ENCODE measurements at regions not wholly inside any gene's neighbourhood (a gene's known extent, or its start where the extent isn't known, plus 50 kb on each side); places are given as distances from the start of the nearest gene placed in this dataset.

DNA sequence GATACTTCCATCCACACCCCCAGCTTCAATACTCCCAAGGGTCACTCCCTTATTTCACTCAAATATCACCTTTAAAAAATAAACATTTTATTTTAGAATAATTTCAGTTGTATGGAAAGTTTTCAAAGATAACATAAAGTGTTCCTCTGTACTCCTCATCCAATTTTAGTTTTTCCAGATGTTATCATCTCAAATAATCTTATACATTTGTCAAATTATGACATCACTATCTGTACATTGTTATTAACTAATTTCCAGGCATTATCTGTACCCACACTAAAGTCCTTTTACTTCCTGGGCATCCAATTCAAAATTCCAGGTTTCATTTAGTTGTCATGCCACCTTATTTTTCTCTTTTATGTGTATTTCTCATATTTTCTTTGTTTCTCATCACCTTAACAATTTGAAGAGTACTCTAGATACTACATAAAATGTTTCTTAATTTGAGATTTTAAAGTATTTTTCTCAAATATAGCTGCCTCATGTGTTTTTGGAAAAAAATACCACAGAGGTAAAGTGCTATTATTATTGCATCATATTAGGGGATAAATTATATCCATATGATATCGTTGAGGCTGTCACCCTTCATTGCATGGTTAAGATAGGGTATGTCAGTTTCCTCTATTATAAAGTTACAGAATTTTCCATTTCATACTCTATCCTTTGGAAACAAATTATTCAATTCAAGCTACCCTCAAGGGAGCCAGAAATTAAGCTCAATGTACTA lies 571.0 kb downstream of the SLC6A15 start:
- H3K27ac ChIP-seq, result no peak overlapping the region
- no peak overlapping the region for H3K4me3 ChIP-seq

DNA sequence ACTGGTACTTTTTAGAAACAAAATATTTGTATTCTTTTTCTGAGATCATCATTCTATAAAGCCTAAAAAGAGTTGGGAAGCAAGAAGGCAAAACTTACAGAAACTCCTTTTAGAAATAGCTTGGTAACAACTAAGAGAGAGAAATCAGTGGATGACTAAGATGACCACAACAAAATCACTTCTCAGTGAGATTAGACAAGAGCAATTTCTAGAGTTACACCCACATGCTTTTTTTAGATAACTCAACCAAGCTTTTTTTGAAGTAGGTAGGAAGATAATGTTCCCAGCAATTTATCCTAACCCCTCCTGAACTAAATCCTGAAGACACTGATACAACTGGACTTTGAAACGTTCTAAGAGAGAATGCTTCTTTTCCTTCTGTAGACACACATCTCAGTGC lies 576.4 kb downstream of the SLC6A15 start:
- no peak overlapping the region for H3K4me3 ChIP-seq
- no peak overlapping the region for H3K27ac ChIP-seq

DNA sequence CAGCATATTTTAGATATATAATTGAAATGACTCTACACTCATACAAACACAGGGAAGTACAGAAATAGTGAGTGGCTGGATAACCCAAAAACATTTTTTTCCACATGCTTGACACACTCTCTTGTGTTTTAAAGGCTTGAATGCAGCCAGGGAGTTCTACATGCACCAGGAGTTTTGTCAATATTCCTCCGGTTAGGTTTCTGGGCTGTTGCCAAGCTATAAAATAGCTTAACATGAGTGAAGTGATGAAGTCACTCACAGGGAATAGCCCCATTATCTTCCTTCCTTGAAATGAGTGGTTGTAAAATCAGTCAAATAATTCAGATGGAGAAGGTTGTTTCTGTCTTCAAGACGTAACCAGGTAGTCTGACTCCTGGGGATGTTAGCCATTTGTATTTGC lies 582.7 kb downstream of the SLC6A15 start:
- no peak overlapping the region for H3K27ac ChIP-seq
- no peak overlapping the region for H3K4me3 ChIP-seq

DNA sequence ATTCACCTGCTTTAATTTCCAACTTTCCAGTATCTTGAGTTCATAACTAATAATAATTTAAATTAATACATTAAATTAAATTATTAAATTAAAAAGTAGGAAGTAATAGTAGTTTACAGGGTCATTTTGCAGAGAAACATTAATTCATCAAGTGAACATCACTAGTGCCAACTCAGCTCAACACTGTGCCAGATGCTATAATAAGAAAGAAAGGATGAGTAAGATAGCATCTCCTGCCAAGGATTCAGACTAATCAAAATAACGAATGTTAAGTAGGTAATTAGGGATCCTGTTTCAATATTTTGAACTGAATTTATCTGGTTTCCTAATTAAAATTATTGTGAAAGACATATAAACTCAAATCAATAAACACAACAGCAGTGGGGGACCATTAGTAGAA lies 596.7 kb downstream of the SLC6A15 start:
- no peak overlapping the region for H3K4me3 ChIP-seq
- no peak overlapping the region for H3K27ac ChIP-seq

DNA sequence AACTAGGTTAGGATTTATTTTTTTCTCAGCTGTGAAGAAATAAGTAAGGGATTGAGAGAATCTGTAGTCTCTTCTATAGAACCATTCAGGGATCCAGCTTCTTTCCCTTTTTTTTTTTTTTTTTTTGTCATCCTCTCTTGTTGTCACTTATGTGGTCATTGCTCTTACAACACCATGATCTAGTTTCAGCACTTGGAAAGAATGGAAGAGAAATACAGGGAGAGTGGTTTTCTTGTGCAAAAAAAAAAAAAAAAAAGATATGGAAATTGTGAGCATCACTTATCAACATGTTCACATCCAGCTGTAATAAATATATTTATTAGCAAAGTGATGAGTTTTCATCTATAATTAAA lies 599.3 kb downstream of the SLC6A15 start:
- no peak overlapping the region for H3K27ac ChIP-seq
- no peak overlapping the region for H3K4me3 ChIP-seq

DNA sequence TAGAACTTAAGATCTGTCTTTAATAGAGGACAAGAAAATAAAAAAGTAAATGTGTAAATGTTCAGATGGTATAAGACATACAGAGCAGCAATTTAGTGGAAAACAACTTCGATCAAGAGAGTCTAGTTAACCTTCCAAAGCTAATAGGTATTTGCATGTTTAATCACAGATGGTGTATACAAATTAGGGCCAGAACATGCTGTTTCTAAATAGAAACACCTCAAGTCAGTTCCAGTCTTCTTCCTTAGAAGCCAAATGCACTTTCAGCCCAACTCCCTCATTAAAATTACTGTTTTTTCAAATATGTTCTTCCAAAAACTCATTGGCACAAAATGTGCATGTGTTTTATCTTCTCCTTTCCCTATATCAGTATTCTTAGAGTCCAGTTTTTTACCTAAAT lies 604.4 kb downstream of the SLC6A15 start:
- H3K4me3 ChIP-seq, result no peak overlapping the region
- H3K27ac ChIP-seq, result no peak overlapping the region

DNA sequence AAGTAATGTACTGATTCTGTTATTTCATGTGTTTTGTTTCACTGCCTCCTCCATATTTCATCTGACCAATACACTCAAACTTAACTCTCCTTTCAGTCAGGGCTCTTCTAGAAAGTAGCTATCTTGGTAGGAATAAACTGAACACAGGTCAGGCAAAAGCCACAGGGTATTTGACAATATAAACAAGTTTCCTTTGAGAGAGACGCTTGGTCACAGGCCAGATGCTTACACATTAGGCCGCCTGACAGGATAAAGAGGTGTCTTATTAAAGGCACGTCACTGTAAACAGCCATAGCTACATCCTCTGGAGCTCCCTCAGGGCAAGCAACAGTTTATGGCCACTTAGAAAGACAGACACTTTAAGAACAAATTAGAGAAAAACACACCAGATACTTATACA lies 607.5 kb downstream of the SLC6A15 start:
- no peak overlapping the region for H3K4me3 ChIP-seq
- H3K27ac ChIP-seq, result no peak overlapping the region

DNA sequence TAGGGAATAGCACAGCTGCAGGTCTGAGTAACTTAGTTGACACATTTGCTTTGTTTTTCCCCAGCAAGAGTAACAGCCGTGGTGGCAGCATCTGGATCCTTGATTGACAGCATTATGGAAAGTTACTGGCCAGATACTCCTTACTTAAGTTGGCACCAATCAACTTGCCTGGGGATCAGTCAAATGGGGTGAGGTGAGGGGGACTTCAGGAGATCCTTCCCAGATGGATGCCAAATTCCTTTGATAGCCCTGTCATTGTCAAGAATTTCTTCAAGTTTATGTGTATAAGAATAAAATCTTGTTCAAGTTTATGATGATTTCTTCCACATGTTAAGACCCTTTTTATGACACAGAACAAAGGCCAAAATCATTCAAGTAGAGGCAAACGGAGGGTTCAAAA lies 618.4 kb downstream of the SLC6A15 start:
- no peak overlapping the region for H3K4me3 ChIP-seq
- no peak overlapping the region for H3K27ac ChIP-seq

DNA sequence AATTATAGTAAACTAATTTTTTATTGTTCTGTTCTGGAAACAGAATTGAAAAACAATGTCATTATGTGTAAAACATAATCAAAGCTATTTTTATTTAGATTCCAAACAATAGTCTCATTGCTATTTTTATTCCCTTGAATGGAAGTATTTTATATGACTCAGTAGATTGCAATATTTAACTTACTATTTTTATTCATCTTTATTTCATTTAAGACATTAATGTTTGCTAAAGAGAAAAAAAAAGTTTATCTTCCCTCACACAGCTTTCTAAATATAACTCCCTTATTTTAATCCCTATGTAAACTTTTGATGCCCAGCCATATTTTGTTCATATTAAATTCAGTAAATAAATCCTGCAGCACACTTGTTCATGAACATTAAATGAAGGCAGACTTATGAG lies 622.4 kb downstream of the SLC6A15 start:
- H3K4me3 ChIP-seq, result no peak overlapping the region
- no peak overlapping the region for H3K27ac ChIP-seq

DNA sequence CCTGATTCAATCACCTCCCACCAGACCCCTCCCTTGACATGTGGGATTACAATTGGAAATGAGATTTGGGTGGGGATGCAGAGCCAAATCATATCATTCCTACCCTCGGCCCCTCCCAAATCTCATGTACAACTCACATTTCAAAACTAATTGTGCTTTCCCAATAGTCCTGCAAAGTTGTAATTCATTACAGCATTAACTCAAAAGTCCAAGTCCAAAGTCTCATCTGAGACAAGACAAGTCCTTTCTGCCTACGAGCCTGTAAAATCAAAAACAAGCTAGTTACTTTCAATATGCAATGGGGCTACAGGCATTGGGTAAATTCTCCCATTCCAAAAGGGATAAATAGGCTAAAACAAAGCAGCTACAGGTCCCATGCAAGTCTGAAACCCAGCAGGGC lies 634.6 kb downstream of the SLC6A15 start:
- Histone ChIP-seq H3K4me3 (no peak overlapping the region), H3K27ac (no peak overlapping the region)

DNA sequence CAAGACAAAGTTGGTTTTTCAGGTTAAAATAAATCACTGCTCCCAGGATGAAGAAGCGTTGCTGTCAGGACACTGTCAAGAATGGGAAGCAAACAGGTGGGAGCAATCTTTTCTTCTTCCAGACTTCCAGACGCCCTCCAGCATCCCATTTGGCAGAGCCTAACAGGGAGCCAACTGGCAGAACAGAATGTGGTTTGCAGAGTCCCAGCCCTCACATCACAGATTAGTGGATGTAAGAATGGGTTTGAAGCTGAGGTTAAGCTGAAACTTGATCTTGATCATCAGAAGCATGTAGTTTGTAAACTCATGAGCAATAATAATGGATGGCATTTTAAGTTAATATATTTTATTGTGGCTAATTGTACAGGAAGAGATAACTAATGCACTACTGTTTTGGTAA lies 636.4 kb downstream of the SLC6A15 start:
- H3K4me3 ChIP-seq, result no peak overlapping the region
- no peak overlapping the region for H3K27ac ChIP-seq

DNA sequence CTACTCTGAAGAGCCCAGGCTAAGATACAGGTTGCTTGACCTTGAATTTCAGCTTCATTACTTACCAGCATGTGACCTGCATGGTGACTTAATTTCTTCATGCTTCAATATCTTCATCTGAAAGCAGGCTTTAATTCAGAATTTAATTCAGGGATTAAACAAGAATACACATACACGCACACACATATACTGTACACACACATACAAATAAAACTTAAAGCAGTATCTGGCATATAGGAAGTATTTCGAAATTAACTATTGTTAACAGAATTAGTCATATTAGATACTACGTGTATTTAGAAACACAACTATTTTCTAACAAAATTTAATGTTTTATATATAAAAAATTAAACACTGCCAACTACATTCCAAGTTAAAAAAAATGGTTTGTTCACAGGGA lies 640.3 kb downstream of the SLC6A15 start:
- no peak overlapping the region for H3K4me3 ChIP-seq
- no peak overlapping the region for H3K27ac ChIP-seq

DNA sequence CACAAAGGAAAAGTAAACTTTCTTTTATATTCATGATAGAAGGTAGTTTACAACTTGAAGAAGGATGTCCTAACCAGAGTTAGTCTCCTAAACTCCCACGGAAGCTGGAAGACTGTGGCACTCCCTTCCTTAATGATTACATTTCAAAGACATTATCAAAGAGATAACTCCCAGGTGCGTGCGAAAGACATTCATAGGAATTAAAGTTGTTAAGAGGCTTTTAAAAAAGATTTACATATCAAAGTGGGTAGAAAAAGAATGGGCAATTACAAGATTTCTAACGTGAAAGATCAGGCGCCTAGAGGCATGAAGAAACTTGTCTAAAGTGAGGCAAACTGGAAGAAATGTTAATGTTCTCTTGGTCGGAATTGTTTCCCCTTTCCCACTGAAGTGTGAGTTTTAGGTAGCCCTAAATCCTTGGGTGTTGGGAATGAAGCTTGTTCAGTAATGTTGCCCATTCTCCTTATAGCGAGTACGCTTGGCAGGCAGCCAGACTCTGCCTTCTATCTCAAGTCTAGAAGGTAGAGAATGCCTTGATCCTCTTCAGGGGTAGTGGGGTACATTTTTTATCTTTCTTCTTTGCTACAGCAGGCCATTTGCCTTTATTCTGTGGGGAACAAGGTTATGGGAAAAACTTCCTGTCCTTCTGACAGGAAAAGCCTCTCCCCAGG lies 642.0 kb downstream of the SLC6A15 start:
- Histone ChIP-seq H3K4me3 (no peak overlapping the region), H3K27ac (no peak overlapping the region)

DNA sequence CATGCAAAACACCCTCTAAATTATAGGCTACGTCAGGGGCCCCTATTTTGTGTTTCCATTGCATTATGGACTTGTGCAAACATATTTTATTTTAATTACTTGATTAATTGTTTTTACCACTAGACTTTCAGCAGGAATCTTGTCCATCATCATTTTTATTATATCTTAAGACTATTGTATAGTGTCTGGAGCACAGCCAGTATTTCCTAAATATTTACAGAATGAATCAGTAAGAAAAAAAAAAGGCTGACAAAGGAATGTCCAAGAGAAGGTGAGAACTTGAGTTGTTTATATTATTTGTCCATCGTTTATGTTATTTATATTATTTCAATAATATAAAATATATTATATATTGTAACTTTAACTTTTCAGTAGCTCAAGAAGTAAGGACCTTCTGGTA lies 664.7 kb downstream of the SLC6A15 start:
- H3K27ac ChIP-seq, result no peak overlapping the region
- no peak overlapping the region for H3K4me3 ChIP-seq

DNA sequence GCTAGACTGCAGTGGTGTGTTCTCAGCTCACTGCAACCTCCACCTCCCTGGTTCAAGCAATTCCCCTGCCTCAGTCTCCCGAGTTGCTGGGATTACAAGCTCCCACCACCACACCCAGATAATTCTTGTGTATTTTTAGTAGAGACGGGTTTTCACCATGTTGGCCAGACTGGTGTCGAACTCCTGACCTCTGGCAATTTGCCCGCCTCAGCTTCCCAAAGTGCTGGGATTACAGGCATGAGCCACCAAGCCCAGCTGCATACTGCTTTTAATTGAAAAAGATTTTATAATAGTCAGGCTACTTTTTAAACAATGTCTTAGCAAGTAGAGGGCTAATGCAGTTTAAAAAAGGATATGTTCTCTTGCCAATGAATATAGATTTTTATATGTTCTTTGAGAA lies 668.9 kb downstream of the SLC6A15 start:
- H3K27ac ChIP-seq, result no peak overlapping the region
- H3K4me3 ChIP-seq, result no peak overlapping the region

DNA sequence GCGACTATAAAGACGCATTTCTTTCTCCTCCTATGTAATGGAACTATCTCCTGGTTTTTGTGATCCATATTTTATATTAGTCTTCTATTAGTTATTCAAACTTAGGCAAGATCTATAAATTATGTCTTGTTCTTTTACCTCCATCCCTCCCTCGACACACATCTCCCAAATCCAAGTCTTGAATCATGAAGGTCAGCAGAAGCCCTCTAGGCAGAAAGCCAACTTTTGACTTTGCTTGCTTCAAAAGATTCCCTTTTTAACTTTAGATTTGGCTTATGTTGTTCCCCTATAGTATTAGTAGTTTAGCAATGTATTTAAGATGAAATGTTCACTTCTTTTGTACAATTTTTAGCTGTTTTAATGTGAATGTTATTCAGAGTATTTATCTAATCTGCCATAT lies 689.8 kb downstream of the SLC6A15 start:
- Histone ChIP-seq H3K4me3 (no peak overlapping the region), H3K27ac (no peak overlapping the region)

DNA sequence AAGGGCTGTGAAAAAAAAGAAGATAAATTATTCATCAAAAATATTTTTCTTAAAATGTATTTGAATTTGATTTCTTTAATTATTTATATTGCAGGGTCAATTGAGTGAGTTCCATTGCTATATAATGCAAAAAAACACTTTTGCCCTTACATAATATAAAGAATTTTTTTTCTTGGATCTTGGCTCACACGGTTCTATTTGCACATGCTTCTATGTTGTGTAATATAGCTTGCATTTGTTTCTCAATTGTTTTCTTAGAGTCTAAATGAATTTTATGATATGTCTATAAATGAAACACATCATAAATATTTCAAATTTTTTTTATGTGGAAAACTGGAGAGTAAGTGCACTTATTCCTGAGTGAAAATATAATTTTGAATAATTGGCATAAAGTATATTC lies 694.2 kb downstream of the SLC6A15 start:
- H3K4me3 ChIP-seq, result no peak overlapping the region

DNA sequence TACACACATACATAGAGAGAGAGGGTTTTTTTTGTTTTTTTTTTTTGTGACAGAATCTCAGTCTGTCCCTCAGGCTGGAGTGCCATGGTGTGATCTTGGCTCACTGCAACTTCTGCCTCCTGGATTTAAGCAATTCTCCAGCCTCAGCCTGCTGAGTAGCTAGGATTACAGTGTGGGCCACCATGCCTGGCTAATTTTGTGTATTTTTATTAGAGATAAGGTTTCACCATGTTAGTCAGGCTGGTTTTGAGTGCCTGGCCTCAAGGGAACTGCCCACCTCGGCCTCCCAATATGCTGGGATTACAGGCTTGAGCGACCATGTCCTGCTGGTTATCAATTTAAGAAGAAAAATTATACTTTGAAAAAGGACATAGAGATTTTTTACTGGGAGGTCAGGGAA lies 710.6 kb downstream of the SLC6A15 start:
- Histone ChIP-seq H3K4me3 (no peak overlapping the region), H3K27ac (no peak overlapping the region)

More for the DNA sequence above, 694.2 kb downstream of the SLC6A15 start:
- no peak overlapping the region for H3K27ac ChIP-seq

DNA sequence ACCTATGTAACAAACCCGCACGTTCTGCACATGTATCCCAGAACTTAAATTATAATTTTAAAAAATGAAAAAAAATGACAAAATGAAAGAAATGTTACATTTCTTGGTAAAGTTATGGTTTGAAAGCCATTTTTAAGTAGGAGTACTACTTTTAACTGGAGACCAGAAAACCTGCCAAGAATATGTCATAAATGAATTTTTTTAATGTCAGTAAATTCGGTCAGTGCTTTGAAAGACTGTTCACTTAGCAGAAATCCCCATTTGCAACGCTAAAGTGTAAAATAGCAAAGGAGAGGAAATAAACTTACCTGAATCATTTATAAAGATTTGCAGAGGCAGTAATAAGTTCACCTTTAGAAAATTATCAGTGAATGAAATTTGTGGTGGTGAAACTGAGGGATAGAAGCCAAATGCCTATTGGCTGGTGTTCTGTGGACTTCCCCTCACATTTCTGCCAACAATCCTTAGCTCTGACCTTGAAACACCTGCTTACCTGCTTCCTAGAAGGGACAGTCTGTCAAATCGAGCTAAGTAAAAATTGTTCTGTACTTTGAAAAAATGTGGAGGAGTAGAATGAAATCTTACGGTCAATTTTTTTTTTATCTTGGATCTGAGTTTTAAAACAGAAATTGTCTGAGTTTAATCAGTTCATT lies 714.2 kb downstream of the SLC6A15 start:
- Histone ChIP-seq H3K4me3 (no peak overlapping the region), H3K27ac (no peak overlapping the region)

DNA sequence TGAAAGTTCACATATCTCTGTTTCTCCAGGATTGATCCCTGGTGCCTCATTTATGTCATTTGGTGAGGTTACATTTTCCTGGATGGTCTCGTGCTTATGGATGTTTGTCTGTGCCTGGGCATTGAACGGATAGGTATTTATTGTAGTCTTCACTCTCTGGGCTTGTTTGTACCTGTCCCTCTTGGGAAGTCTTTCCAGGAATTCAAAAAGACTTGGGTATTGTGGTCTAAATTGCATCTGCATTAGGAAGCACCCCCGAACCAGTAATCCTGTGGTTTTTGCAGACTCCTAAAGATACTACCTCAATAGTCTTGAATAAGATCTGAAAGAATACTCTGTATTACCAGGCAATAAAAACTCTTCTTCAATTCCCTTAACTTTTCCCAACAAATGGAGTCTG lies 720.8 kb downstream of the SLC6A15 start:
- Histone ChIP-seq H3K4me3 (no peak overlapping the region), H3K27ac (no peak overlapping the region)

DNA sequence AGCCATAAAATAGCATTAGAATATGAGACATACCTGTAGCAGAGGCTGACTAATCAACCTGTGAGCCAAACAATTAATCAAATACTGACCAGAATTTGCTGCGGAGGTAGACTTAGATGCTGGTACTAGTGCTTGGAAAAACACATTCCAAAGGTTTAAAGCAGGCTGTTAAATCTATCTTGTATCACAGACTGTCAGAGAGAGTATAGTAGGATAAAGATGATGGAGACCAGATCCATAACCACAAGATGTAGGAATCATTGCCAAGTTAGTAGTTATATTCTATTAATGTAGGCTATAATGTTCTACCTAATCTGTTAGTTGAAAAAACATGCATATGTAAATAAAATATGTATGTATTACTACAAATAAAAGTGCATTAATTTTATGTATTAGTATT lies 726.2 kb downstream of the SLC6A15 start:
- no peak overlapping the region for H3K27ac ChIP-seq

More for the DNA sequence above, 726.2 kb downstream of the SLC6A15 start:
- no peak overlapping the region for H3K4me3 ChIP-seq

Data from skin epidermis (tissue), 12 donors.